NOMO-1 (cell line): ENCODE measurements at regions not wholly inside any gene's neighbourhood (a gene's known extent, or its start where the extent isn't known, plus 50 kb on each side); places are given as distances from the start of the nearest gene placed in this dataset.

Experiments used
- DNase-seq, 2 experiments: peaks; one replicate each; lab custom pipeline; 2025; ENCODE audit not compliant: unreplicated experiment in 2 of 2; lab: John Stamatoyannopoulos, UW

- DNase-seq = no peak
These were observed 578.6 kb upstream of the CDH5 start for GRCh38 chr16:65787921-65788320.

DNA sequence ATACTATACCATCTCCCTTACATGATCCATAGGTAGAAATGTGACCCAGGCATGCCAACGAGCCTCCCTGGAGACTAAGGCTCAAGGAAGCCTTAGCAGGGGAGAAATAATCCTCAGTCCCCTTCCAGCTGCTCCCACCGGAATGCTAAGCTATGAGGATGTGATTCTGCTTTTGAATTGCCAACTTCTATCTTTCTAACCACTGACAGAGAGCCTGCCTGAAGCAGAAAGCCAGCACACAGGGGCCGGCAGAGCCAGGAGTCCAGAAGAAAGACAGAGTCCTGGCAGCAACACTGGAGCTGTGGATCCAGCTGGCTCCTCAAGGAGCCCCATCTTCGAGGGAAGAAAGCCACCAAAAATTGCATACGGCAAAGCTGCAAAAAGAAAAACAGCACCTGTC lies 579.6 kb upstream of the CDH5 start:
- no peak for DNase-seq

GRCh38 chr16:65783709-65784474 lies 582.6 kb upstream of the CDH5 start:
- DNase-seq = no peak

GRCh38 chr16:65782611-65783600 lies 583.6 kb upstream of the CDH5 start:
- no peak for DNase-seq

GRCh38 chr16:65781855-65782254 lies 584.6 kb upstream of the CDH5 start:
- no peak for DNase-seq

DNA sequence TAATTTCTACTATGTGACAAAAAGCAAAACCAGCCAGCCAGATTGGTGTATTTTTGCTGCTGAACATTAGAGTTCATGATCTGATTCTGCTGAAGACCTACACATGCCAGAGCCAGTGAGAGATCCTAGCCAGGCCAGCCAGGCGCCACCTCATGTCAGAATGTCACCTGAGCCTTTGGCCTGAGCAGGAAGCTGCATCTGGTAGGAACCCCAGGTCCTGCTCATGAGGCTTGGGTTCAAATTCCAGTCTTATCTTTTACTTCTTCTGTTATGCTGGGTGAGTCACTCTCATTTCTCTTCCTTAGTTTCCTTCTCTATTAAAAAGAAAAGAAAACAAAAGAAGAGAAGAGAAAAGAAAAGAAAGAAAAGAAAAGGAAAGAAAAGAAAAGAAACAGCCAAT lies 585.1 kb upstream of the CDH5 start:
- DNase-seq = no peak

DNA sequence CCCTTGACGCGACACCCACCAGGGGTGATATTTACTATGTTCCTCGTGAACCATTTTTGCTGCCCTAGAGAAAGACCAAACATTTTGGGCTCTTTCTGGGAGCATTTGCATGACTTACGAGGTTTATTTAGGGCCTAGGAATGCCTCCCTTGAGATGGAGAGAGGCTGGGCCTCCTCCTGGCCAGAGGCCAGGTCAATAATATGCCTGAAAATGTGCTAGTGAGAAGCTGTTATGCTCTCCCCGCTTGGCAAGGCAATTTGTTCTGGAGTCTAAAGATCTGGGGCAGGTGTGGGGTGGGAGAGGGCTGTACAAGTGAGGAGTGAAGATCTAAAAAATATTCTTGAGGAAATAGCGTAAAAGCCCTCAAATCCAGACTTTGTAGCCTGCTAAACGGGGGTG lies 587.3 kb upstream of the CDH5 start:
- no peak for DNase-seq

GRCh38 chr16:65776639-65777183 lies 589.8 kb upstream of the CDH5 start:
- DNase-seq = no peak

- DNase-seq = no peak
These were observed 590.7 kb upstream of the CDH5 start for GRCh38 chr16:65775829-65776228.

DNA sequence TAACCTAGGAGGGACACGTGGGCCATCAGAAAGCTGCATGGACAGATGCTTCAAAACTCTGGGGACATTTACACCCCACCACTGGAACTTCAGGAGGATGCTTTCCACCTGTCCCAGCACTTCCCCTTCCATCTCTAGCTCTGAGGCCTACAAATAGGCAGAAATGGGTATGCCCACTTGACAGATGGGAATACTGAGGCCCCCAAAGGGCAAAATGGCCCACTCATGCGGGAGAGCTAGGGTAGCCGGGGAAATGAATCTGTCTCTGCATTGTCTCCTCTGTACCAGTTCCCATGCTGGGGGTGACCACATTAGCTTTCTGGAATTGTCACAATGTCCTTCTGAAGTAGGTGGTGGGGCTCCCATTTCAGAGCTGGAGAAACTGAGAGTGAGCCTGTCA lies 592.1 kb upstream of the CDH5 start:
- DNase-seq = no peak

DNA sequence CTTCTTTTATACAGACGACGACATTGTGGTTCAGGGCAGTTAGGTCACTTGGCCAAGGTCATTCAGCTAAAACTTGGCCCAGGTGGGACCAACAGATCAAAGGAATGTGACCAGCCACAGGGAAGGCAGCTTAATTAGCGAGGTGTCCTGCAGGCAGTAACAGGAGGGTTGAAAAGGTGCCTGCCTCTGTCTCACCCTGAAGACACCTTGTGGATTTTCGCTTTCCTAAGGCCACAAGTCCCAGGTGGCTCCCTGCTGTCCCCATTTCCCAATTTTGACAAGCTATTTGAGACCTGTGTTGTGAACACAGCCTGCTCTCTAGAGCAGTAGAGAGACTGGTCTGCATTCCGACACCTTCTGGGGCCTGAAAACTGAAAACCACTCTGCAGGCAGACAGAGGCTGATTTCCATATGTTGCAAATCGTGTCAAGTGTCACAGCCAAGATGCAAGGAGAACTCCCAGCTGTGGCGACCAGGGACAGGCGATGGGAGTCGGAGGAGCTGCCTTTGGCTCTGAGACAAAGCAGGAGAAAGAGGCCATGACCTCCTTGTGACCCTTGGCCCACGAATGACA lies 593.1 kb upstream of the CDH5 start:
- no peak for DNase-seq

GRCh38 chr16:65772134-65772732 lies 594.3 kb upstream of the CDH5 start:
- no peak for DNase-seq

GRCh38 chr16:65771707-65772106 lies 594.8 kb upstream of the CDH5 start:
- DNase-seq = no peak

DNA sequence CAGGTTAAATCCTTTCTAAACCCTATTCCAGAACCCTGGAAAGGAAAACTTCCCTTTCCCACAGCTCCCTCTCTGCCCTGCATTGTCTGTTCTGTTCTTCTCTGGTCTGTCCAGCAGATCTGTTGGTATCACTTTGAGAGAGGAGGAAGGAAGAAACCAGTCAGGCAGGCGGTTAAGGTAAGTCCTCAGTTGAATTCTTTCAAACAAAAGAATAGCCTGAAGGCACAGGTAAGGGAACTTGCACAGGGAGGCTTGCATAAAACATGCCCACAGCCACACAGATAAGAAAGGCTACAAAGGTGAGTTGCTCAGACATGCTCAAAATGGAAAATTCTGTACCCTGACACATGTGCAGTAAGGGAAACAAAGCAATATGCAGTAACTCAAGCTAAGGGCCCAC lies 595.7 kb upstream of the CDH5 start:
- no peak for DNase-seq

- peak in 1 of 2 experiments; percentile 9 for DNase-seq
These were observed 596.6 kb upstream of the CDH5 start for GRCh38 chr16:65769776-65770438.

DNA sequence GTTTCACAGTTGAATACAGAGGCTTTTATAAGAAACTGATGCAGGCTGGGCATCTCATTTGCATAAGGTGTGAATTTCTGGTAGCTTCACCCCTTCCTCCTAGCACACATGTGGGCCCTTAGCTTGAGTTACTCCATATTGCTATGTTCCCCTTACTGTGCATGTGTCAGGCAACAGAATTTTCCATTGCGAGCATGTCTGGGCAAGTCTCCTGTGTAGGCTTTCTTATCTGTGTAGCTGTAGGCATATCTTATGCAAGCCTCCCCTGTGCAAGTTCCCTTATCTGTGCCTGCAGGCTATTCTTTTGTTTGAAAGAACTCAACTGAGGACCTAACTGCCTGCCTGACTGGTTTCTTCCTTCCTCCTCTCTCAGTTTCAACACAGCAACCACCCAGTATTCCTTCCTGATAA lies 597.4 kb upstream of the CDH5 start:
- peak; percentile 16 to 48 for DNase-seq

GRCh38 chr16:65767125-65767524 lies 599.4 kb upstream of the CDH5 start:
- DNase-seq = no peak

- peak; percentile 45 to 52 for DNase-seq
These were observed 602.7 kb upstream of the CDH5 start for GRCh38 chr16:65763640-65764305.

GRCh38 chr16:65760874-65761273 lies 605.6 kb upstream of the CDH5 start:
- no peak for DNase-seq

DNA sequence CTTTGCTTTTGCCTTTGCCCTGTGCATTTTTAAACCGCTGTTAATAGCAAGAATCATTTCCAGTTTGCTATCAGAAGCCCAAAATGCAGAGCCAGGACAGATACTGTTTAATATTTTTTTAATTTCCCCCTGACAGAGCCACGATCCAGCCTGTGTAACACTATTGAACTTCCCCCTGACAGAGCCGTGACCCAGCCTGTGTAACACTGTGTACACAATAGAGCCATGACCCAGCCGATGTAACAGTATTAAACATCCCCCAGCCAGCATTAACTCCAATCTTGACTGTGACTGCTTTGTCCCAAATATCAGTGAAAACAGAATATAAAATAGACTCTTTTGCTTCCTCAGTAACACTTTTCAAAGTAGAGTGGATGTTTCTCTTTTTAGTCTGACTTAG lies 607.9 kb upstream of the CDH5 start:
- DNase-seq = no peak
